A673 (cell line): ENCODE measurements at regions not wholly inside any gene's neighbourhood (a gene's known extent, or its start where the extent isn't known, plus 50 kb on each side); places are given as distances from the start of the nearest gene placed in this dataset.

ENCODE experiments used
- CTCF ChIP-seq: fragments of 300-800, 200-600 bp; sonication (generic); conservative IDR thresholded peaks from 2 replicates; pipeline ENCODE4 v1.5.1; 2017; ENCODE audit warnings: low read depth, mild to moderate bottlenecking, antibody characterized with exemption, low read length, moderate library complexity, mixed read lengths
- EZH2 ChIP-seq: fragments of 200-600 bp; sonication (generic); IDR thresholded peaks from 2 replicates; pipeline ENCODE4 v1.6.1; 2017; ENCODE audit warnings: borderline replicate concordance, low read depth, mild to moderate bottlenecking, mixed read lengths, antibody characterized with exemption, low read length; ENCODE audit not compliant: poor library complexity, severe bottlenecking

GRCh38 chr22:48004936-48005335 is 1242.5 kb downstream of the TBC1D22A start:
- TF ChIP-seq CTCF (no peak), EZH2 (no peak)
